ENCODE measurements at regions not wholly inside any gene's neighbourhood (a gene's known extent, or its start where the extent isn't known, plus 50 kb on each side); places are given as distances from the start of the nearest gene placed in this dataset.

- no peak for DNase-seq
- Histone ChIP-seq H3K9me3 (no peaks in the 10 kb centered on the region), H3K9ac (no peak overlapping the region), H3K36me3 (replicated peaks in 1 of 2; ENCODE audit: control insufficient read depth in 1 of 2, insufficient read depth in 2 of 2, low read length in 1 of 2) (no peaks in the 10 kb centered on the region), H3F3A (replicated peaks; ENCODE audit: insufficient read depth) (no peaks in the 10 kb centered on the region), H3K79me2 (ENCODE audit: insufficient read depth) (no peaks in the 10 kb centered on the region), H3K27ac (ENCODE audit: low read depth in 2 of 2, low read length in 1 of 2) (no peak overlapping the region; a peak in 1 of 4 replicates), H3K4me3 (ENCODE audit: low read depth in 2 of 2, low read length in 1 of 2) (no peak overlapping the region), H2AFZ (ENCODE audit: low read depth) (no peak overlapping the region), H3K4me1 (ENCODE audit: control insufficient read depth in 1 of 2, insufficient read depth in 2 of 2, low read depth in 1 of 2, low read length in 1 of 2) (peaks cover 0 to 6% of the 10 kb centered on the region in 2 experiments; a peak in 2 of 4 replicates), H3K9me2 (no peaks in the 10 kb centered on the region), H4K20me1 (ENCODE audit: insufficient read depth) (no peaks in the 10 kb centered on the region), H3K4me2 (no peak overlapping the region), H3K27me3 (ENCODE audit: insufficient read depth) (no peaks in the 10 kb centered on the region)
- POLR2A ChIA-PET = no interaction called here
- 55% methylated on average over 2 of the region's 2 CpGs for WGBS (ENCODE audit: low lambda C conversion rate)
- TF ChIP-seq RXRA (IDR thresholded peaks at IDR 0.05; ENCODE audit: borderline replicate concordance, low read depth) (no peak), USF1 (IDR thresholded peaks at IDR 0.05; ENCODE audit: borderline replicate concordance, low read depth) (no peak), FOSL2 (IDR thresholded peaks at IDR 0.05; ENCODE audit: borderline replicate concordance, low read depth) (no peak), REST (IDR thresholded peaks at IDR 0.05; ENCODE audit: low read depth, low read length) (no peak), YY1 (IDR thresholded peaks at IDR 0.05; ENCODE audit: low read depth) (no peak), FOXJ3 (CRISPR knock-in tag; IDR thresholded peaks at IDR 0.05) (no peak), GABPA (IDR thresholded peaks at IDR 0.05; ENCODE audit: low read depth) (no peak), IRF3 (IDR thresholded peaks at IDR 0.05; ENCODE audit: low read depth, low read length) (no peak), SIN3A (IDR thresholded peaks at IDR 0.05; ENCODE audit: borderline replicate concordance, low read depth, low read length) (no peak), TAF1 (IDR thresholded peaks at IDR 0.05; ENCODE audit: borderline replicate concordance, low read depth, low read length) (no peak), GATA2 (CRISPR knock-in tag; IDR thresholded peaks at IDR 0.05) (no peak), RFX5 (IDR thresholded peaks at IDR 0.05; ENCODE audit: low read length) (no peak), MAX (IDR thresholded peaks at IDR 0.05; ENCODE audit: low read depth) (no peak), TCF12 (IDR thresholded peaks at IDR 0.05) (no peak), NFIC (IDR thresholded peaks at IDR 0.05; ENCODE audit: borderline replicate concordance) (no peak), RCOR1 (IDR thresholded peaks at IDR 0.05; ENCODE audit: low read length) (no peak), TEAD4 (IDR thresholded peaks at IDR 0.05; ENCODE audit: borderline replicate concordance, insufficient read depth) (no peak)
- TF ChIP-seq, protein P1, sequence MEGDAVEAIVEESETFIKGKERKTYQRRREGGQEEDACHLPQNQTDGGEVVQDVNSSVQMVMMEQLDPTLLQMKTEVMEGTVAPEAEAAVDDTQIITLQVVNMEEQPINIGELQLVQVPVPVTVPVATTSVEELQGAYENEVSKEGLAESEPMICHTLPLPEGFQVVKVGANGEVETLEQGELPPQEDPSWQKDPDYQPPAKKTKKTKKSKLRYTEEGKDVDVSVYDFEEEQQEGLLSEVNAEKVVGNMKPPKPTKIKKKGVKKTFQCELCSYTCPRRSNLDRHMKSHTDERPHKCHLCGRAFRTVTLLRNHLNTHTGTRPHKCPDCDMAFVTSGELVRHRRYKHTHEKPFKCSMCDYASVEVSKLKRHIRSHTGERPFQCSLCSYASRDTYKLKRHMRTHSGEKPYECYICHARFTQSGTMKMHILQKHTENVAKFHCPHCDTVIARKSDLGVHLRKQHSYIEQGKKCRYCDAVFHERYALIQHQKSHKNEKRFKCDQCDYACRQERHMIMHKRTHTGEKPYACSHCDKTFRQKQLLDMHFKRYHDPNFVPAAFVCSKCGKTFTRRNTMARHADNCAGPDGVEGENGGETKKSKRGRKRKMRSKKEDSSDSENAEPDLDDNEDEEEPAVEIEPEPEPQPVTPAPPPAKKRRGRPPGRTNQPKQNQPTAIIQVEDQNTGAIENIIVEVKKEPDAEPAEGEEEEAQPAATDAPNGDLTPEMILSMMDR (IDR thresholded peaks at IDR 0.05) = no peak
- TF ChIP-seq, protein P2, sequence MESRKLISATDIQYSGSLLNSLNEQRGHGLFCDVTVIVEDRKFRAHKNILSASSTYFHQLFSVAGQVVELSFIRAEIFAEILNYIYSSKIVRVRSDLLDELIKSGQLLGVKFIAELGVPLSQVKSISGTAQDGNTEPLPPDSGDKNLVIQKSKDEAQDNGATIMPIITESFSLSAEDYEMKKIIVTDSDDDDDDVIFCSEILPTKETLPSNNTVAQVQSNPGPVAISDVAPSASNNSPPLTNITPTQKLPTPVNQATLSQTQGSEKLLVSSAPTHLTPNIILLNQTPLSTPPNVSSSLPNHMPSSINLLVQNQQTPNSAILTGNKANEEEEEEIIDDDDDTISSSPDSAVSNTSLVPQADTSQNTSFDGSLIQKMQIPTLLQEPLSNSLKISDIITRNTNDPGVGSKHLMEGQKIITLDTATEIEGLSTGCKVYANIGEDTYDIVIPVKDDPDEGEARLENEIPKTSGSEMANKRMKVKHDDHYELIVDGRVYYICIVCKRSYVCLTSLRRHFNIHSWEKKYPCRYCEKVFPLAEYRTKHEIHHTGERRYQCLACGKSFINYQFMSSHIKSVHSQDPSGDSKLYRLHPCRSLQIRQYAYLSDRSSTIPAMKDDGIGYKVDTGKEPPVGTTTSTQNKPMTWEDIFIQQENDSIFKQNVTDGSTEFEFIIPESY (IDR thresholded peaks at IDR 0.05; ENCODE audit: borderline replicate concordance, low read depth) = no peak
- TF ChIP-seq, protein P3, sequence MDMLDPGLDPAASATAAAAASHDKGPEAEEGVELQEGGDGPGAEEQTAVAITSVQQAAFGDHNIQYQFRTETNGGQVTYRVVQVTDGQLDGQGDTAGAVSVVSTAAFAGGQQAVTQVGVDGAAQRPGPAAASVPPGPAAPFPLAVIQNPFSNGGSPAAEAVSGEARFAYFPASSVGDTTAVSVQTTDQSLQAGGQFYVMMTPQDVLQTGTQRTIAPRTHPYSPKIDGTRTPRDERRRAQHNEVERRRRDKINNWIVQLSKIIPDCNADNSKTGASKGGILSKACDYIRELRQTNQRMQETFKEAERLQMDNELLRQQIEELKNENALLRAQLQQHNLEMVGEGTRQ (IDR thresholded peaks at IDR 0.05; ENCODE audit: borderline replicate concordance, low read depth, low read length) = no peak
- CTCF ChIA-PET = interaction anchor here (1.2 to 5.2 kb wide), 4 partner anchors 38 to 94 kb away, joined by 3 to 38 read pairs (median 12); no protein-coding TSS in a partner anchor
These were observed 144.9 kb downstream of the SH3BGRL2 start for GRCh38 chr6:79776076-79776475.

Data from SK-N-SH (cell line).